GM06990 (cell line): ENCODE measurements at regions not wholly inside any gene's neighbourhood (a gene's known extent, or its start where the extent isn't known, plus 50 kb on each side); places are given as distances from the start of the nearest gene placed in this dataset.

Experiments
- DNase-seq: peaks from one replicate; pipeline ENCODE4 v3.0.0-alpha.2; 2011; ENCODE audit not compliant: insufficient read length; ENCODE audit errors: extremely low read depth
- H3K27me3 ChIP-seq: replicated peaks from 2 replicates; pipeline ENCODE4 v1.6.0; 2011; ENCODE audit warnings: low read length; ENCODE audit not compliant: control insufficient read depth, insufficient read depth
- H3K36me3 ChIP-seq: 2 replicates; pipeline ENCODE4 v1.5.1; 2011; ENCODE audit warnings: low read length; ENCODE audit not compliant: control insufficient read depth, insufficient read depth
- H3K4me3 ChIP-seq: replicated peaks from 2 replicates; pipeline ENCODE4 v1.5.1; 2011; ENCODE audit warnings: low read depth, mild to moderate bottlenecking, control low read depth, low read length
- TF ChIP-seq, protein P1 (sequence below): IDR thresholded peaks from 2 replicates; pipeline ENCODE4 v1.5.1; 2011; ENCODE audit warnings: low read length, control low read depth, mild to moderate bottlenecking, inconsistent platforms; ENCODE audit not compliant: insufficient read depth, poor library complexity, severe bottlenecking

DNA sequence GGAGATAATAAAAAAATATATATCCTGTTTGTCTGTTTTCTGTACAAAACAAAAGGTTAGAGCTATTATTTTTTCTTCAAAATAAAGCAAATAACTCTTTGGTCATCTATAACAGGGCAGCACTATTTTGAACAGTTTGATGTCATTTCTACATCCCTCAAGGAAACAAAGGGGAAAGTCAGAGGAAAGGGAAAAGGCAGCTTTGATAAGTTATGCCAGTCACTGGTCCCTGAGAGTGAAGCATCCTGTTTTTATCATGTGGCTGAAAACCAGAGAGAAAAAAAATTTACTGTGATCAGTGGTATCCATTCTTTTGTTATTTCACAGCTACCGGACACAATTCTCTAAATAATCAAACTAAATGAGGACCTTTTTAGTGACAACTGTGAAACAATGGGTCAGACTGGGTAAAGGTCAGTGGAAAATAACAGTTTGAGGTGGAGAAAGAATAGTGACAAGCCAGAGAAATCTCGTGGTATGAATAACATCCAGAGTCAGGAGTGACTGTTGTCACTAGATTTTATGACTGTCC, 356.0 kb downstream of the HDGFL1 start:
- no peaks in the 10 kb centered on the region for H3K27me3 ChIP-seq
- H3K4me3 ChIP-seq: no peak overlapping the region
- H3K36me3 ChIP-seq: no peaks in the 10 kb centered on the region
- TF ChIP-seq, protein P1, sequence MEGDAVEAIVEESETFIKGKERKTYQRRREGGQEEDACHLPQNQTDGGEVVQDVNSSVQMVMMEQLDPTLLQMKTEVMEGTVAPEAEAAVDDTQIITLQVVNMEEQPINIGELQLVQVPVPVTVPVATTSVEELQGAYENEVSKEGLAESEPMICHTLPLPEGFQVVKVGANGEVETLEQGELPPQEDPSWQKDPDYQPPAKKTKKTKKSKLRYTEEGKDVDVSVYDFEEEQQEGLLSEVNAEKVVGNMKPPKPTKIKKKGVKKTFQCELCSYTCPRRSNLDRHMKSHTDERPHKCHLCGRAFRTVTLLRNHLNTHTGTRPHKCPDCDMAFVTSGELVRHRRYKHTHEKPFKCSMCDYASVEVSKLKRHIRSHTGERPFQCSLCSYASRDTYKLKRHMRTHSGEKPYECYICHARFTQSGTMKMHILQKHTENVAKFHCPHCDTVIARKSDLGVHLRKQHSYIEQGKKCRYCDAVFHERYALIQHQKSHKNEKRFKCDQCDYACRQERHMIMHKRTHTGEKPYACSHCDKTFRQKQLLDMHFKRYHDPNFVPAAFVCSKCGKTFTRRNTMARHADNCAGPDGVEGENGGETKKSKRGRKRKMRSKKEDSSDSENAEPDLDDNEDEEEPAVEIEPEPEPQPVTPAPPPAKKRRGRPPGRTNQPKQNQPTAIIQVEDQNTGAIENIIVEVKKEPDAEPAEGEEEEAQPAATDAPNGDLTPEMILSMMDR: no peak
- DNase-seq: no peak

DNA sequence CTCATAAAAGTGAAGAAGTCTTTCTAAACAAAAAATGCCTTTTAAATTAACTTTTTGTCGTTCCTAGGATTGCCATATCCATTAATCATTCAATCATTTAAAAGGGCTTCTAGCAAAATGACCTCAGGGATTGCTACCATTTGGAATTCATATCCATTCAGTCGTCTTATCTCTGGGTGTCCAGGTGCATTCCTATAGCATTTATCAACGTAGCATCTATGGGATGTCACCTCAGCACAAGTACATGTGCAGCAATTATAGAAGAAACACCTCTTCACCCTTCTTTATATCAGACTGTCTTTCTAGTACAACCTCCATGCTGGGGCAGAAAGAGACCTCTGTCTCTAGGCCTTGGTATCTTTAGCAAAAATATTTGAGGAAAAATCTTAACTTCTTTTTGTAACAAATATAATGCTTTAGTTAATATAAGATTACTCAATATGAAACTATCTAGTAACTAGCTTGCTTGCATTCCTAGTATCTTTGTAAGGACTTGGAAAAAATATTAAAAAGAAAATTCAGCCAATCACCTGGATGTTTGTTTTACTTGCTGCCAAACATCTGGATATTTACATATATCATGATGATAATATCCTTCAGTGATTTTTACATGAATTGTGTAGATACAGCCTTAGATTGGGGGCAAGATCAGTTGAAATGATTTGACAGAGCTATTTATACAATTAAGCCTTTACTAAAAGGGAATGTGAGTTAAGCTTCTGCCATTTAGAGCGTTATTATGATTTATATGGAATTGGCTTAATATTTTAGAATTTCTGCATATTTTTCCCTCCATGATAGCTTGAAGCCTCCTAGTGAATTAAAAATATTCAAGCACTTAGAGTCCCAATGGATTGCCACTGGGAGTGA, 356.8 kb downstream of the HDGFL1 start:
- Histone ChIP-seq H3K4me3 (no peak overlapping the region), H3K27me3 (no peaks in the 10 kb centered on the region), H3K36me3 (no peaks in the 10 kb centered on the region)
- no peak for DNase-seq
- TF ChIP-seq, protein P1: no peak

DNA sequence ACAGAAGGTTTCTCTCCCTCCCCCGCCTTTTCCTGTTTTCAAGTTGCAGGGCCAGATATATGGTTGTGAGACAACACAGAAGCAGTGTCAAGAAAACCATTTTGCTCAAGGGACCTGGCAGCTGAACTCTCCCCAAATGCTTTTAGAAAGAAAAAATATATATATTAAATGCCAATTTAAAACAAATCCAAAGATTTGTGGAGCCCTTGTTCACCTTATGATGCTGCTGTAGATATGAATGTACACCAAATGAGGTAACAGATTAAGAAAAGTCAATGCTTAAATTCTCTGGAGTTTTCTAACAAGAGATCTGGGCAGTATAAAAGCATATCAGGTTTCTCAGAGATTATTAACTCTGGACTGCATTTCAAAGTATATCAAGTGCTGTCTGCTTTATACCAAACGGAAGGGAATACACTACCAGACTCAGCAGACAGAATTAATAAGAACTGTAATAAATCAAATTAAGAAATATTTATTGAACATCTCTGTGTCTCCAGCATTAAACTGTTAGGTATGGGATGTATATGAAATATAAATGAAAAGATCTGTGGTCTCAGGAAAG, 357.5 kb downstream of the HDGFL1 start:
- no peak for DNase-seq
- H3K4me3 ChIP-seq: no peak overlapping the region
- TF ChIP-seq, protein P1: no peak
- no peaks in the 10 kb centered on the region for H3K36me3 ChIP-seq
- no peaks in the 10 kb centered on the region for H3K27me3 ChIP-seq

DNA sequence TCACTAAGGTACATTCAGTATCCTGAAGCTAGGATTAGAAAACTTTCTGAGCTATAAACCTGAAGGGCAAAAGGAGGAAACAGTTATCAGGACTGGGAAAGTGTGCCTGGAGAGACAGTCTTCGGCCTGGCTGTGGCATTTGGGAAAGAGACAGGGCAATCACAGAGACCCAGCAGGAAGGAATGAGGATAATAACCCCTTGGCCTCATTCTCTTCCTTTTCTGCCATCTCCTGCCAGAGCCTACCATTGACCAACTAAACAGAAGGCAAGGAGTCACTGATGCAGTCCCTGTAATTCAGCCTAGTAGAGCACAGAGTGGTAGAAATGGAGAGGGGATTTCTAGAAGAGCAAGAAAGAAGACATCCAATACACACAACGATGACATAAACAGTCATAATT, 359.4 kb downstream of the HDGFL1 start:
- DNase-seq: no peak
- TF ChIP-seq, protein P1: no peak
- Histone ChIP-seq H3K36me3 (no peaks in the 10 kb centered on the region), H3K4me3 (no peak overlapping the region), H3K27me3 (no peaks in the 10 kb centered on the region)

DNA sequence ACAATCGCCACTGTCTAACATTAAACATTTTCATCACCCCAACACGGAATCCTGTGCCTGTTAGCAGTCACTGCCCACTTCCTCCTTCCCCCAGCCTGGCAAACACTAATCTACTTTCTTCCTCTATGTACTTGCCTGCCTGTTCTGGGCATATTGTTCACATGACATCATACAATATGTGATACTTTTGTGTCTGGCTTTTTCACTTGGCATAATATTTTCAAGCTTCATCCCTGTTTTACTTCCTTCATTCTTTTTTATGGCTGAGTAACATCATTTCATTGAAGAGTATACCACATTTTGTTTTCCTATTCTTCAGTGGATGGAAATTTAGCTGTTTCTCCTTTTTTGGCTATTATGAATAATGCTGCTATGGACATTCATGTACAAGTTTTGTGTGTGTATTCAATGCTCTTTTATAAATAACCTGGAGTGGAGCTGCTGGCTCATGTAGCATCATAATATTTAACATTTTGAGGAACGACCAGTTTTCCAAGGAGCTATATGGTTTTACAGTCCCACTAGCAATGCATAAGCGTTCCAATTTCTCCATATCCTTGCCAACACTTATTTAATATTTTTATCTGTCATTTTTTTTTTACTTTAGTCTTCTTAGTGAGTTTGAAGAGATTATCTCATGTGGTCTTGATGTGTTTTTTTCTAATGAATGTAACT, 360.1 kb downstream of the HDGFL1 start:
- TF ChIP-seq, protein P1: no peak
- Histone ChIP-seq H3K36me3 (no peaks in the 10 kb centered on the region), H3K27me3 (no peaks in the 10 kb centered on the region), H3K4me3 (no peak overlapping the region)
- no peak for DNase-seq
